ENCODE measurements at regions not wholly inside any gene's neighbourhood (a gene's known extent, or its start where the extent isn't known, plus 50 kb on each side); places are given as distances from the start of the nearest gene placed in this dataset.

- H3K79me2 ChIP-seq (ENCODE audit: insufficient read depth, low read length): no peaks in the 10 kb centered on the region
- no peak for ATAC-seq (ENCODE audit: insufficient read depth, low read depth)
- no peaks in the 10 kb centered on the region for H4K20me1 ChIP-seq (ENCODE audit: insufficient read depth, low read length)
- H3K27ac ChIP-seq (ENCODE audit: low read length): no peak overlapping the region
- no peak for DNase-seq
- H3K36me3 ChIP-seq (ENCODE audit: insufficient read depth, low read length): no peaks in the 10 kb centered on the region
- no peaks in the 10 kb centered on the region for H3K4me1 ChIP-seq (ENCODE audit: insufficient read depth, low read length)
- H3K9ac ChIP-seq (ENCODE audit: low read depth, low read length): no peak overlapping the region
- no peak for TF ChIP-seq CTCF (IDR thresholded peaks at IDR 0.05; ENCODE audit: borderline replicate concordance, extremely low read depth, low read length, poor library complexity, severe bottlenecking)
- no peak for TF ChIP-seq EZH2 (IDR thresholded peaks at IDR 0.05; ENCODE audit: borderline replicate concordance, low read depth, low read length, severe bottlenecking)
- peaks cover 13% of the 10 kb centered on the region for H3K9me3 ChIP-seq (ENCODE audit: insufficient read depth, low read length, severe bottlenecking)
- H3K27me3 ChIP-seq (ENCODE audit: insufficient read depth, low read length, poor library complexity): no peaks in the 10 kb centered on the region
- no peak overlapping the region for H2AFZ ChIP-seq (ENCODE audit: low read depth, low read length)
- H3K4me2 ChIP-seq (ENCODE audit: insufficient read depth, low read length): no peak overlapping the region
- H3K4me3 ChIP-seq (ENCODE audit: low read depth in 1 of 2, low read length in 2 of 2): no peak overlapping the region
Measured at GRCh38 chr3:127107491-127108375, 85.2 kb upstream of the PRR23E start.

GRCh38 chr3:127108796-127109195 is 84.1 kb upstream of the PRR23E start:
- H3K4me2 ChIP-seq (ENCODE audit: insufficient read depth, low read length): no peak overlapping the region
- no peaks in the 10 kb centered on the region for H3K27me3 ChIP-seq (ENCODE audit: insufficient read depth, low read length, poor library complexity)
- peaks cover 16% of the 10 kb centered on the region for H3K9me3 ChIP-seq (ENCODE audit: insufficient read depth, low read length, severe bottlenecking)
- DNase-seq (no peak), ATAC-seq (ENCODE audit: insufficient read depth, low read depth) (no peak)
- H3K36me3 ChIP-seq (ENCODE audit: insufficient read depth, low read length): no peaks in the 10 kb centered on the region
- H3K9ac ChIP-seq (ENCODE audit: low read depth, low read length): no peak overlapping the region
- no peak overlapping the region for H3K27ac ChIP-seq (ENCODE audit: low read length)
- H4K20me1 ChIP-seq (ENCODE audit: insufficient read depth, low read length): no peaks in the 10 kb centered on the region
- H2AFZ ChIP-seq (ENCODE audit: low read depth, low read length): no peak overlapping the region
- no peaks in the 10 kb centered on the region for H3K4me1 ChIP-seq (ENCODE audit: insufficient read depth, low read length)
- no peak for TF ChIP-seq CTCF (IDR thresholded peaks at IDR 0.05; ENCODE audit: borderline replicate concordance, extremely low read depth, low read length, poor library complexity, severe bottlenecking)
- no peak for TF ChIP-seq EZH2 (IDR thresholded peaks at IDR 0.05; ENCODE audit: borderline replicate concordance, low read depth, low read length, severe bottlenecking)
- H3K4me3 ChIP-seq (ENCODE audit: low read depth in 1 of 2, low read length in 2 of 2): no peak overlapping the region
- no peaks in the 10 kb centered on the region for H3K79me2 ChIP-seq (ENCODE audit: insufficient read depth, low read length)

GRCh38 chr3:127110982-127111693 is 81.8 kb upstream of the PRR23E start:
- H3K27ac ChIP-seq (ENCODE audit: low read length): no peak overlapping the region
- no peak overlapping the region for H3K4me2 ChIP-seq (ENCODE audit: insufficient read depth, low read length)
- no peak for ATAC-seq (ENCODE audit: insufficient read depth, low read depth)
- no peak overlapping the region for H2AFZ ChIP-seq (ENCODE audit: low read depth, low read length)
- no peaks in the 10 kb centered on the region for H4K20me1 ChIP-seq (ENCODE audit: insufficient read depth, low read length)
- H3K27me3 ChIP-seq (ENCODE audit: insufficient read depth, low read length, poor library complexity): no peaks in the 10 kb centered on the region
- H3K9me3 ChIP-seq (ENCODE audit: insufficient read depth, low read length, severe bottlenecking): peaks cover 16% of the 10 kb centered on the region
- no peaks in the 10 kb centered on the region for H3K36me3 ChIP-seq (ENCODE audit: insufficient read depth, low read length)
- TF ChIP-seq EZH2 (IDR thresholded peaks at IDR 0.05; ENCODE audit: borderline replicate concordance, low read depth, low read length, severe bottlenecking): no peak
- H3K4me3 ChIP-seq (ENCODE audit: low read depth in 1 of 2, low read length in 2 of 2): no peak overlapping the region
- no peak for DNase-seq
- H3K9ac ChIP-seq (ENCODE audit: low read depth, low read length): no peak overlapping the region
- no peaks in the 10 kb centered on the region for H3K79me2 ChIP-seq (ENCODE audit: insufficient read depth, low read length)
- no peaks in the 10 kb centered on the region for H3K4me1 ChIP-seq (ENCODE audit: insufficient read depth, low read length)
